HEK293 (cell line): ENCODE measurements at regions not wholly inside any gene's neighbourhood (a gene's known extent, or its start where the extent isn't known, plus 50 kb on each side); places are given as distances from the start of the nearest gene placed in this dataset.

Experiments
- CTCF ChIA-PET: fragments of 350-600 bp; formaldehyde crosslinking; extraction: SDS; loops from one replicate; lab custom pipeline; 2021; ENCODE audit warnings: antibody characterized with exemption; lab: Yijun Ruan, JAX
- POLR2A ChIA-PET: fragments of 300-600 bp; formaldehyde crosslinking; extraction: SDS; loops from one replicate; lab custom pipeline; 2020; ENCODE audit warnings: antibody characterized with exemption, inconsistent platforms; lab: Yijun Ruan, JAX
- H3K27ac ChIP-seq: fragments of 200-500 bp; sonication (Bioruptor generic); 2 replicates; pipeline ENCODE4 v1.5.1; 2014; ENCODE audit warnings: low read depth, low read length, control low read depth, inconsistent platforms; ENCODE audit errors: extremely low read depth
- H3K36me3 ChIP-seq, 2 experiments: fragments of 200-500 bp in 1 of 2; sonication (Bioruptor generic) in 1 of 2; 1 replicate in 1 of 2; 2 replicates in 1 of 2; pipeline ENCODE4 v1.5.1; 2014 to 2017; ENCODE audit warnings: inconsistent platforms in 2 of 2, low read length in 2 of 2; ENCODE audit not compliant: control insufficient read depth in 2 of 2, insufficient read depth in 1 of 2
- H3K4me1 ChIP-seq: fragments of 200-500 bp; sonication (Bioruptor generic); 2 replicates; pipeline ENCODE4 v1.5.1; 2014; ENCODE audit warnings: mild to moderate bottlenecking, low read length, inconsistent platforms; ENCODE audit not compliant: control insufficient read depth, insufficient read depth
- H3K4me3 ChIP-seq: 2 replicates; pipeline ENCODE4 v1.5.1; 2011; ENCODE audit warnings: low read depth, mild to moderate bottlenecking, control low read depth, low read length, moderate library complexity
- H3K9me3 ChIP-seq: fragments of 200-500 bp; sonication (Bioruptor generic); 2 replicates; pipeline ENCODE4 v1.5.1; 2014; ENCODE audit warnings: low read depth, low read length, inconsistent platforms; ENCODE audit not compliant: control insufficient read depth, insufficient read depth
- BCL6B ChIP-seq: fragments of 450-650 bp; formaldehyde crosslinking; IDR thresholded peaks from 2 replicates; pipeline ENCODE4 v1.5.1; 2017; ENCODE audit warnings: missing biosample characterization, missing genetic modification characterization
- HOXD13 ChIP-seq: sonication (generic); formaldehyde crosslinking; IDR thresholded peaks from 2 replicates; pipeline ENCODE4 v1.8.0; 2022; ENCODE audit warnings: missing genetic modification reagents, borderline replicate concordance
- PATZ1 ChIP-seq: fragments of 450-650 bp; formaldehyde crosslinking; IDR thresholded peaks from 2 replicates; pipeline ENCODE4 v1.5.1; 2016; ENCODE audit warnings: missing biosample characterization, missing genetic modification characterization
- TRIM28 ChIP-seq: IDR thresholded peaks from 2 replicates; pipeline ENCODE4 v1.6.1; 2011; ENCODE audit warnings: low read length, control low read depth, borderline replicate concordance
- ZBTB10 ChIP-seq: fragments of 450-650 bp; formaldehyde crosslinking; IDR thresholded peaks from 2 replicates; pipeline ENCODE4 v1.5.1; 2016; ENCODE audit warnings: missing biosample characterization, missing genetic modification characterization
- ZBTB8A ChIP-seq: fragments of 450-650 bp; formaldehyde crosslinking; IDR thresholded peaks from 2 replicates; pipeline ENCODE4 v1.5.1; 2016; ENCODE audit warnings: missing biosample characterization, missing genetic modification characterization
- ZFP69B ChIP-seq: fragments of 450-650 bp; formaldehyde crosslinking; IDR thresholded peaks from 2 replicates; pipeline ENCODE4 v1.5.1; 2016; ENCODE audit warnings: missing biosample characterization, missing genetic modification characterization
- ZNF10 ChIP-seq: fragments of 450-650 bp; formaldehyde crosslinking; IDR thresholded peaks from 2 replicates; pipeline ENCODE4 v1.5.1; 2017; ENCODE audit warnings: missing biosample characterization, missing genetic modification characterization
- ZNF184 ChIP-seq: fragments of 450-650 bp; IDR thresholded peaks from 2 replicates; pipeline ENCODE4 v1.5.1; 2018; ENCODE audit warnings: missing biosample characterization, mild to moderate bottlenecking, missing genetic modification characterization
- ZNF214 ChIP-seq: fragments of 450-650 bp; formaldehyde crosslinking; IDR thresholded peaks from 2 replicates; pipeline ENCODE4 v1.5.1; 2017; ENCODE audit warnings: missing biosample characterization, mild to moderate bottlenecking, missing genetic modification characterization, borderline replicate concordance
- ZNF239 ChIP-seq: fragments of 450-650 bp; formaldehyde crosslinking; IDR thresholded peaks from 2 replicates; pipeline ENCODE4 v1.5.1; 2016; ENCODE audit warnings: missing biosample characterization, missing genetic modification characterization
- ZNF350 ChIP-seq: fragments of 450-650 bp; formaldehyde crosslinking; IDR thresholded peaks from 2 replicates; pipeline ENCODE4 v1.5.0; 2017; ENCODE audit warnings: missing biosample characterization, mild to moderate bottlenecking, missing genetic modification characterization
- ZNF449 ChIP-seq: fragments of 450-650 bp; formaldehyde crosslinking; IDR thresholded peaks from 2 replicates; pipeline ENCODE4 v1.5.1; 2017; ENCODE audit warnings: missing biosample characterization, mild to moderate bottlenecking, missing genetic modification characterization, moderate library complexity
- ZNF488 ChIP-seq: fragments of 450-650 bp; formaldehyde crosslinking; IDR thresholded peaks from 2 replicates; pipeline ENCODE4 v1.5.1; 2016; ENCODE audit warnings: missing biosample characterization, missing genetic modification characterization
- ZNF623 ChIP-seq: fragments of 450-650 bp; formaldehyde crosslinking; IDR thresholded peaks from 2 replicates; pipeline ENCODE4 v1.5.1; 2016; ENCODE audit warnings: missing biosample characterization, missing genetic modification characterization
- ZNF791 ChIP-seq: fragments of 450-650 bp; formaldehyde crosslinking; IDR thresholded peaks from 2 replicates; pipeline ENCODE4 v1.5.1; 2016; ENCODE audit warnings: missing biosample characterization, missing genetic modification characterization
- ZXDB ChIP-seq: fragments of 450-650 bp; formaldehyde crosslinking; IDR thresholded peaks from 2 replicates; pipeline ENCODE4 v1.5.1; 2016; ENCODE audit warnings: missing biosample characterization, missing genetic modification characterization

- H3K4me1 ChIP-seq = no peaks in the 10 kb centered on the region
- no peak for TF ChIP-seq HOXD13 (CRISPR knock-in tag)
- TF ChIP-seq ZNF184 (tag by site-specific recombination) = no peak
- no peak for TF ChIP-seq ZNF239 (tag by site-specific recombination)
- TF ChIP-seq TRIM28 = no peak
- no peak for TF ChIP-seq ZNF214
- TF ChIP-seq ZBTB8A = no peak
- TF ChIP-seq ZNF10 (tag by site-specific recombination) = no peak
- TF ChIP-seq ZBTB10 (tag by site-specific recombination) = no peak
- no peaks in the 10 kb centered on the region for H3K36me3 ChIP-seq
- H3K27ac ChIP-seq = no peak overlapping the region
- H3K4me3 ChIP-seq = no peak overlapping the region
- ChIA-PET POLR2A (no interaction called here), CTCF (interaction anchor here (0.6 kb wide), 1 partner anchor 434 kb away, joined by 4 read pairs; no protein-coding TSS in a partner anchor)
- no peaks in the 10 kb centered on the region for H3K9me3 ChIP-seq
Observed at GRCh38 chr12:79522989-79523386, 167.8 kb downstream of the PAWR start.

GRCh38 chr12:79522257-79522988 is 168.3 kb downstream of the PAWR start:
- Histone ChIP-seq H3K27ac (no peak overlapping the region), H3K4me3 (no peak overlapping the region), H3K36me3 (no peaks in the 10 kb centered on the region), H3K9me3 (no peaks in the 10 kb centered on the region), H3K4me1 (no peaks in the 10 kb centered on the region)
- CTCF ChIA-PET = interaction anchor here (0.6 kb wide), 1 partner anchor 434 kb away, joined by 4 read pairs; no protein-coding TSS in a partner anchor
- POLR2A ChIA-PET = no interaction called here
- TF ChIP-seq ZXDB (tag by site-specific recombination) (no peak), ZNF623 (tag by site-specific recombination) (no peak), ZNF449 (tag by site-specific recombination) (no peak), ZNF350 (tag by site-specific recombination) (no peak), ZFP69B (tag by site-specific recombination) (no peak), ZNF488 (no peak), PATZ1 (tag by site-specific recombination) (no peak), ZNF791 (tag by site-specific recombination) (no peak), BCL6B (tag by site-specific recombination) (no peak)
